ENCODE measurements at regions not wholly inside any gene's neighbourhood (a gene's known extent, or its start where the extent isn't known, plus 50 kb on each side); places are given as distances from the start of the nearest gene placed in this dataset.
A peak's percentile ranks its signal among the peaks of the same experiment; 100 is the strongest.

DNA sequence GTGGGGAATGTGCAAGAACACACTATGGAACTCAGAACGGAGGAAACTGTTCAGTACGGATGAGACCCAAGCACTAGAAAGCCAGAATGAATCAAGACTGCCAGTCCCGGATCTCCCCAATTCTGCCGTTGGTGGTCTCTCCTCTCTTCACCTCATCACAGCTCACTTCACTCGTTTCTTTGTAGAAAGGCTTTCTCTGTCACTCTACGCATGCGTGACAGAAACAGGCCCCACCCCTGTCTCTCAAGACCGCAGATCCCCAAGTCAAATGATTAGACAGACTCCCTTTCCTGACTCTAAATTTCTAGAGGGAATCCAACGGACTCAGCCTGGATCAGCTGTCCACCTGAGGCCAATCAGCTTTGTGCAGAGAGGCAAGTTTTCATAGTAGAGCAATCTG lies 505.7 kb upstream of the ADAMTS9 start:
- H3K9me3 ChIP-seq (ENCODE audit: control insufficient read depth, low read length): peaks cover 2% of the 10 kb centered on the region
- no peak for ATAC-seq (ENCODE audit: low FRiP score)
- H3K4me3 ChIP-seq (ENCODE audit: low read length in 2 of 2): no peak overlapping the region
- DNase-seq: no peak
- no peaks in the 10 kb centered on the region for H3K4me1 ChIP-seq (ENCODE audit: control insufficient read depth in 1 of 2, insufficient read depth in 2 of 2, low read length in 2 of 2)
- no peaks in the 10 kb centered on the region for H3K27me3 ChIP-seq (ENCODE audit: control insufficient read depth in 1 of 2, insufficient read depth in 2 of 2, low read length in 1 of 2)
- no peak overlapping the region for H3K27ac ChIP-seq (ENCODE audit: low read depth in 1 of 2, low read length in 2 of 2)
- 89 to 95% methylated on average over 9 of the region's 9 CpGs for WGBS, 2 donors
- intact Hi-C loops (cut with DNase I): no loop called here
- no peaks in the 10 kb centered on the region for H3K36me3 ChIP-seq (ENCODE audit: control insufficient read depth in 1 of 2, insufficient read depth in 2 of 2, low read length in 1 of 2)

DNA sequence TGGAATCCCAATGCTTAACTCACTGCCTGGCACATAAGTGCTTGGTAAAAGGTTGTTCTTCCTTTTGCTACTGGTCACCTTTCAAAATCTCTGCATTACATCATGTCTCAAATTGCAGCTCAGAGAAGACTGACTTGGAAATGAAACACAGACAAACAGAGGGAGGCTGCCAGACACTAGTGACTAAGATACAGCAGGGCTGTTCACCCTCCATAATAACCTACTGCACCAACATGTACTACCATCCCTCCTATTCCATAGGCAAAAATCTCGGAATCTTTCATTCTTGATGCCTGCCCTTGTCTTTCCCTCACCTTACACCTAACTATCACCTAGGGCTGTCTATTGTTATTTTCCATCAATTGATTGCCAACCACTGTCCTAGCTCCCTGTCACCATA lies 502.3 kb upstream of the ADAMTS9 start:
- Histone ChIP-seq H3K4me3 (ENCODE audit: low read length in 2 of 2) (no peak overlapping the region), H3K9me3 (ENCODE audit: control insufficient read depth, low read length) (peaks cover 2% of the 10 kb centered on the region), H3K27me3 (ENCODE audit: control insufficient read depth in 1 of 2, insufficient read depth in 2 of 2, low read length in 1 of 2) (no peaks in the 10 kb centered on the region), H3K27ac (ENCODE audit: low read depth in 1 of 2, low read length in 2 of 2) (no peak overlapping the region), H3K4me1 (ENCODE audit: control insufficient read depth in 1 of 2, insufficient read depth in 2 of 2, low read length in 2 of 2) (no peaks in the 10 kb centered on the region), H3K36me3 (ENCODE audit: control insufficient read depth in 1 of 2, insufficient read depth in 2 of 2, low read length in 1 of 2) (no peaks in the 10 kb centered on the region)
- intact Hi-C loops (cut with DNase I): no loop called here
- DNase-seq (no peak), ATAC-seq (ENCODE audit: low FRiP score) (no peak)
- 93 to 100% methylated on average over 1 of the region's 1 CpG for WGBS, 2 donors

DNA sequence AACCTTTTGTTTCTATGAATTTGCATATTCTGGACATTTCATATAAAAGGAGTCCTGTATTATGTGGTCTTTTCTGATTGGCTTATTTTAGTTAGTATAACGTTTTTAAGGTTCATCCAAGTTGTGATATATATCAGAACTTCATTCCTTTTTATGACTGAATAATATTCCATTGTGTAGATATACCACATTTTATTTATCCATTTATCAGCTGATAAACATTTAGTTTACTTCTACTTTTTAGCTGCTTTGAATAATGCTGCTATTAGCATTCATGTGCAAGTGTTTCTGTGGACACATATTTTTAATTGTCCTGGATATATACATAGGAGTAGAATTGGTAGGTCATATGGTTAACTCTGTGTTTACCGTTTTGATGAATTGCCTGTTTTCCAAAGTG lies 498.5 kb upstream of the ADAMTS9 start:
- H3K4me1 ChIP-seq (ENCODE audit: control insufficient read depth in 1 of 2, insufficient read depth in 2 of 2, low read length in 2 of 2): peaks cover 0 to 5% of the 10 kb centered on the region in 2 donors
- no peaks in the 10 kb centered on the region for H3K27me3 ChIP-seq (ENCODE audit: control insufficient read depth in 1 of 2, insufficient read depth in 2 of 2, low read length in 1 of 2)
- no peaks in the 10 kb centered on the region for H3K36me3 ChIP-seq (ENCODE audit: control insufficient read depth in 1 of 2, insufficient read depth in 2 of 2, low read length in 1 of 2)
- H3K27ac ChIP-seq (ENCODE audit: low read depth in 1 of 2, low read length in 2 of 2): no peak overlapping the region
- WGBS, 2 donors: 93% methylated on average over 2 of the region's 2 CpGs
- intact Hi-C loops (cut with DNase I): no loop called here
- no peak overlapping the region for H3K4me3 ChIP-seq (ENCODE audit: low read length in 2 of 2)
- DNase-seq (no peak), ATAC-seq (ENCODE audit: low FRiP score) (no peak)
- H3K9me3 ChIP-seq (ENCODE audit: control insufficient read depth, low read length): peaks cover 2% of the 10 kb centered on the region

DNA sequence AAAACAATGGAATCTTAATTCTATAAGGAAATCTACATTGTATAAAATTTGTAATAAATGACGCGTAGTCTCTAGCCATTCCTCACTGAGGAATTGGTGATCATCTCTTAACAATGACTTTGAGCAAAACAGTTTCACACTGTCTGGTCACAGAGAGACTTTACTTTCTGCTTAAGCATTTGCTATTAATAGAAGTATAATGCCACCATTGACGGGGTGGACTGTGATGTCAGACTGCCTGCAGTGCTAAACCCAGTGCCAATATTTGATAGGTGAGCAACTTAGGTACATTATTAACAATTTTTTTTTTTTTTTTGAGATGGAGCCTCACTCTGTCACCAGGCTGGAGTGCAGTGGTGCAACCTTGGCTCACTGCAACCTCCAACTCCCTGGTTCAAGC lies 494.9 kb upstream of the ADAMTS9 start:
- no peaks in the 10 kb centered on the region for H3K36me3 ChIP-seq (ENCODE audit: control insufficient read depth in 1 of 2, insufficient read depth in 2 of 2, low read length in 1 of 2)
- intact Hi-C loops (cut with DNase I): no loop called here
- H3K27ac ChIP-seq (ENCODE audit: low read depth in 1 of 2, low read length in 2 of 2): no peak overlapping the region
- H3K9me3 ChIP-seq (ENCODE audit: control insufficient read depth, low read length): no peaks in the 10 kb centered on the region
- H3K4me1 ChIP-seq (ENCODE audit: control insufficient read depth in 1 of 2, insufficient read depth in 2 of 2, low read length in 2 of 2): peaks cover 0 to 5% of the 10 kb centered on the region in 2 donors
- no peak for ATAC-seq (ENCODE audit: low FRiP score)
- DNase-seq: no peak
- no peaks in the 10 kb centered on the region for H3K27me3 ChIP-seq (ENCODE audit: control insufficient read depth in 1 of 2, insufficient read depth in 2 of 2, low read length in 1 of 2)
- no peak overlapping the region for H3K4me3 ChIP-seq (ENCODE audit: low read length in 2 of 2)
- WGBS, 2 donors: 45 to 69% methylated on average over 3 of the region's 3 CpGs

DNA sequence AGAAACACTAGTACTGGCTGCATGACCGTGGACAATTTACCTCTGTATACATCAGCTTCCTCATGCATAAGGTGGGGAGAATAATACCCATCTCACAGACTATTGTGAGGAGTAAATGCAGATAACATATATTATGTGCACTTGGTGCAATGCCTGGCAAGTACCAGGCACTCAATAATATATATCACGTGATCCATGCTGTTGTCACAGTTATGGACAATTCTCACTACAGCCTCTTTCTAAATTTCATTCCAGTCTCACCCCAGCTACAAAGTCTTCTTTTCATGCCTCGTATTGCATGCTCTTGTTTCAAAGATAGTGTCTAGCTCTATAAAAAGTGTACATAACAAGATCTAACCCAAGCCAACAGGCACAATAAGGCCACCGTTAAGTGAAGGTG lies 494.3 kb upstream of the ADAMTS9 start:
- H3K27ac ChIP-seq (ENCODE audit: low read depth in 1 of 2, low read length in 2 of 2): peak overlapping the region in 1 of 2 donors; percentile 32
- DNase-seq (no peak), ATAC-seq (ENCODE audit: low FRiP score) (no peak)
- H3K27me3 ChIP-seq (ENCODE audit: control insufficient read depth in 1 of 2, insufficient read depth in 2 of 2, low read length in 1 of 2): no peaks in the 10 kb centered on the region
- H3K4me1 ChIP-seq (ENCODE audit: control insufficient read depth in 1 of 2, insufficient read depth in 2 of 2, low read length in 2 of 2): peaks cover 0 to 5% of the 10 kb centered on the region in 2 donors
- no peaks in the 10 kb centered on the region for H3K36me3 ChIP-seq (ENCODE audit: control insufficient read depth in 1 of 2, insufficient read depth in 2 of 2, low read length in 1 of 2)
- intact Hi-C loops (cut with DNase I): no loop called here
- no peaks in the 10 kb centered on the region for H3K9me3 ChIP-seq (ENCODE audit: control insufficient read depth, low read length)
- 70 to 78% methylated on average over 4 of the region's 4 CpGs for WGBS, 2 donors
- H3K4me3 ChIP-seq (ENCODE audit: low read length in 2 of 2): no peak overlapping the region

DNA sequence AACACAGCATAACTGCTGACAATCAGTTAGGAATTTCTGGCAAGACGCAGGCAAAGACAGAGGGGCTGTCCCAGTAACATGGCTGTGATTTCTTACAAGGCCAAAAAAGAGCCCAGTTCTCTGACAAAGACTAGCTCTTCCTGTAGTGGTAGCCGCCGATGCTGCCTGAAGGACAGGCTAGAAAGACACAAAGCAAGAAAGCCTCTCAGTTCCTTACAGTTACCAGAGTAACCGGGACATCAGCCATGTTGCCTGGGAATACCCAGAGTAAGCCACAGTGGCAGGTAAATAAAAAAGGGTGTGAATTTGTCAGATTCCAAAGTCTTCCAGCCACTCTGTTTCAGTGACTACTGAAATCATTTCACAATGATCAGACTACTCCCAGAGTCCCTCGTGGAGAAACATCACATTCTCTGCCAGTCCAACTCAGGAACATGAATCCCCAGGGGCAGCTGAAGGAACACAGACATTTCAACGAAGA lies 493.6 kb upstream of the ADAMTS9 start:
- peak overlapping the region in 1 of 2 donors; percentile 77 for H3K27ac ChIP-seq (ENCODE audit: low read depth in 1 of 2, low read length in 2 of 2)
- peak; percentile 46 for ATAC-seq (ENCODE audit: low FRiP score)
- no peak for DNase-seq

DNA sequence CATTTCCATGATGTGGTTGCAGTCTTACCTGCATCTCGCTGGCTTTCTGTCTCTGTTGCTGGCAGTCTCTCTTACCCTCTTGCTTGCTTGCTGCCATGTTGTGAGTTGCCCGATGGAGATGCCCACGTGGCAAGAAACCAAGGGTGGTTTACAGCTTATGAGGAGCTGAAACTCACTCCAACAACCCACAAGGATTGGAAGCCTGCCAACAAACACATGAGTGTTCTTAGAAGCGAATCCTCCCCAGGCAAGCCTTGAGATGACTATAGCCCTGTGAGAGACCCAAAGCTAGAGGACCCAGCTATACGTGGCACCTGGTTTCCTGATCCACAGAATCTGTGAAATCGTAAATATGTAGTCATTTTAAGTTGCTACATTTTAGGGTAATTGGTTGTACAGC lies 490.9 kb upstream of the ADAMTS9 start:
- Histone ChIP-seq H3K4me3 (ENCODE audit: low read length in 2 of 2) (no peak overlapping the region), H3K36me3 (ENCODE audit: control insufficient read depth in 1 of 2, insufficient read depth in 2 of 2, low read length in 1 of 2) (no peaks in the 10 kb centered on the region), H3K27me3 (ENCODE audit: control insufficient read depth in 1 of 2, insufficient read depth in 2 of 2, low read length in 1 of 2) (no peaks in the 10 kb centered on the region), H3K27ac (ENCODE audit: low read depth in 1 of 2, low read length in 2 of 2) (peak overlapping the region in 1 of 2 donors; percentile 72), H3K4me1 (ENCODE audit: control insufficient read depth in 1 of 2, insufficient read depth in 2 of 2, low read length in 2 of 2) (peaks cover 0 to 5% of the 10 kb centered on the region in 2 donors), H3K9me3 (ENCODE audit: control insufficient read depth, low read length) (no peaks in the 10 kb centered on the region)
- no peak for DNase-seq
- 42 to 61% methylated on average over 6 of the region's 6 CpGs for WGBS, 2 donors
- no peak for ATAC-seq (ENCODE audit: low FRiP score)
- intact Hi-C loops (cut with DNase I): no loop called here

More for the DNA sequence above, 493.6 kb upstream of the ADAMTS9 start:
- Histone ChIP-seq H3K36me3 (ENCODE audit: control insufficient read depth in 1 of 2, insufficient read depth in 2 of 2, low read length in 1 of 2) (no peaks in the 10 kb centered on the region), H3K4me3 (ENCODE audit: low read length in 2 of 2) (no peak overlapping the region), H3K4me1 (ENCODE audit: control insufficient read depth in 1 of 2, insufficient read depth in 2 of 2, low read length in 2 of 2) (peaks cover 0 to 5% of the 10 kb centered on the region in 2 donors), H3K9me3 (ENCODE audit: control insufficient read depth, low read length) (no peaks in the 10 kb centered on the region), H3K27me3 (ENCODE audit: control insufficient read depth in 1 of 2, insufficient read depth in 2 of 2, low read length in 1 of 2) (no peaks in the 10 kb centered on the region)
- WGBS, 2 donors: 23 to 27% methylated on average over 6 of the region's 6 CpGs
- intact Hi-C loops (cut with DNase I): no loop called here

DNA sequence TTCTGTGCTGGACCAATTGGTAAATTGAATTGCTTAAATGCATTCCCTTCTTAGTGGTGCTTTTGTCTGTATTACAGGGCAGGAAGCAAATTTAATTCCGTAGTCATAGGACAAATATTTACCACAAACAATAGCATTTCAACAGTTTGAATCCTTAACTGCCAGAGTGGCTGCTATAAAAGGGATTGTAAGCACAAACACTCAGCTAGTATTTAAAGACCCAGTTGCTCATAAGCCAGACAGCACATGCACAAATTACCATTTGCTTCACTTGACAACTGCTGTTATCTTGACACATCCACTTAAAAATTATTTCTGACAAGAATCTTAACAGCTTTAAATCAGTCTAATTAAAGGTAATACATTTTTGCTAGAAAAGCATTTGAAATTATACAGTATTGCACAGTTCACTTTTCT lies 490.2 kb upstream of the ADAMTS9 start:
- Histone ChIP-seq H3K4me3 (ENCODE audit: low read length in 2 of 2) (no peak overlapping the region), H3K4me1 (ENCODE audit: control insufficient read depth in 1 of 2, insufficient read depth in 2 of 2, low read length in 2 of 2) (peaks cover 0 to 5% of the 10 kb centered on the region in 2 donors), H3K36me3 (ENCODE audit: control insufficient read depth in 1 of 2, insufficient read depth in 2 of 2, low read length in 1 of 2) (no peaks in the 10 kb centered on the region), H3K9me3 (ENCODE audit: control insufficient read depth, low read length) (no peaks in the 10 kb centered on the region), H3K27me3 (ENCODE audit: control insufficient read depth in 1 of 2, insufficient read depth in 2 of 2, low read length in 1 of 2) (no peaks in the 10 kb centered on the region), H3K27ac (ENCODE audit: low read depth in 1 of 2, low read length in 2 of 2) (no peak overlapping the region)
- WGBS, 2 donors: 2 to 38% methylated on average over 1 of the region's 1 CpG
- ATAC-seq (ENCODE audit: low FRiP score) (no peak), DNase-seq (no peak)
- intact Hi-C loops (cut with DNase I): no loop called here

DNA sequence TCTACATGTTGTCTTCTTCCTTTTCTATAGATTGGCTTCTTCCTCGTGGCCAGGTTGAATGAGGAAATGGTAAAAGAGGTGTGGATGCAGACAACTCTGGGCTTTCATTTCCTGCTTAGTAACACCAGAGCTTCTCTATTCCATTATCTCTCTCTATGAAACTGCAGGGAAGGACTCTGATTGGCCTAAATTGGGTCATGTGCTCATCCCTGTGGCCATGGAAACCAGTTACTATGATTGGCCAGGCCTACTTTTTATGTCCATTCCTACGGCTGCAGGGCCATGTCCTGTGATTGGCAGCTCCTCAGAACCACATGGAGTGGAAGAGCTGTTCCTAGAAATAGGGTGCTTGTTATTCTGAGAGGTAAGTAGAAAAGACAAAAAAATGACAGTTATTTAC lies 486.9 kb upstream of the ADAMTS9 start:
- DNase-seq (no peak), ATAC-seq (ENCODE audit: low FRiP score) (no peak)
- Histone ChIP-seq H3K27me3 (ENCODE audit: control insufficient read depth in 1 of 2, insufficient read depth in 2 of 2, low read length in 1 of 2) (no peaks in the 10 kb centered on the region), H3K4me1 (ENCODE audit: control insufficient read depth in 1 of 2, insufficient read depth in 2 of 2, low read length in 2 of 2) (no peaks in the 10 kb centered on the region), H3K27ac (ENCODE audit: low read depth in 1 of 2, low read length in 2 of 2) (peak overlapping the region in 1 of 2 donors; percentile 40), H3K4me3 (ENCODE audit: low read length in 2 of 2) (no peak overlapping the region), H3K9me3 (ENCODE audit: control insufficient read depth, low read length) (no peaks in the 10 kb centered on the region), H3K36me3 (ENCODE audit: control insufficient read depth in 1 of 2, insufficient read depth in 2 of 2, low read length in 1 of 2) (no peaks in the 10 kb centered on the region)
- intact Hi-C loops (cut with DNase I): loop anchor here in 1 of 2 donors (5.0 kb wide), 1 partner anchor 487 kb away; the partner anchor contains the start of gene ADAMTS9
- WGBS, 2 donors: 58 to 62% methylated on average over 2 of the region's 2 CpGs
